ENCODE measurements at regions not wholly inside any gene's neighbourhood (a gene's known extent, or its start where the extent isn't known, plus 50 kb on each side); places are given as distances from the start of the nearest gene placed in this dataset.

GRCh38 chr3:67076607-67077006 lies 78.5 kb downstream of the KBTBD8 start:
- Histone ChIP-seq H3K27ac (no peak overlapping the region), H3K36me3 (no peaks in the 10 kb centered on the region), H3K27me3 (no peaks in the 10 kb centered on the region), H3K4me1 (no peaks in the 10 kb centered on the region), H3K9me3 (peaks cover 0 to 7% (median 0%) of the 10 kb centered on the region in 11 donors), H3K4me3 (no peak overlapping the region)
- WGBS, 2 donors: 54 to 67% methylated on average over 2 of the region's 2 CpGs
- intact Hi-C loops (cut with DNase I): no loop called here
- no peak for TF ChIP-seq CTCF (IDR thresholded peaks at IDR 0.05)
- DNase-seq: no peak
- no peak for ATAC-seq

GRCh38 chr3:67077656-67078055 lies 79.5 kb downstream of the KBTBD8 start:
- ATAC-seq: no peak

DNA sequence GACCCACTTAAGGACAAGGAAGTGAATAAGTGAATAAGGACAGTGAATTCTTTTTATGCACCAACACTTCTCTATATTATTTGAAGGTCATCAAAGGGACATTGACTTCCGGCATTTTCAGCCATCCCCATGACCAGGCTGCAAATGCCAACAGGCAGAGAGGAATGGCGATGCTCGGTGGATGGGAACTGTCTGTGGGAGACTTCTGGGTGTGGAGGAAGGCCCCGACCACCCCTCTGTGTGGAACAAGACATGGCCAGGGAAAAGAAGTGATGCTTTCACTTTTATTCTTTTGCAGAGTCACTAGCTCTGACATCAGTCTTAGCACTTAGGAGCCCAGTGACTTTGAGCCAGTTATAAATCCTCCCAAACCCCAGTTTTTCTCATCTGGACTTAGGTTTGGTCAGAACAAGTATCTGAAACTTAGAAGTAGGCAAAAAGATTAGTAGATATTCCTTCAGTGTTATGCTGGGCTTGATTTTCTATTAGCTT lies 84.5 kb downstream of the KBTBD8 start:
- Histone ChIP-seq H3K4me1 (peaks cover 0 to 15% (median 0%) of the 10 kb centered on the region in 9 donors), H3K9me3 (peaks cover 0 to 33% (median 0%) of the 10 kb centered on the region in 11 donors), H3K36me3 (no peaks in the 10 kb centered on the region), H3K27me3 (no peaks in the 10 kb centered on the region), H3K27ac (peak overlapping the region in 1 of 10 donors; percentile 2), H3K4me3 (no peak overlapping the region)
- intact Hi-C loops (cut with DNase I): no loop called here
- WGBS, 2 donors: 85 to 95% methylated on average over 4 of the region's 4 CpGs
- no peak for TF ChIP-seq CTCF (IDR thresholded peaks at IDR 0.05)
- DNase-seq (no peak), ATAC-seq (no peak)

More at GRCh38 chr3:67077656-67078055, 79.5 kb downstream of the KBTBD8 start:
- intact Hi-C loops (cut with DNase I): no loop called here
- Histone ChIP-seq H3K4me1 (peaks cover 0 to 2% (median 0%) of the 10 kb centered on the region in 9 donors), H3K27ac (no peak overlapping the region), H3K9me3 (peaks cover 0 to 5% (median 0%) of the 10 kb centered on the region in 11 donors), H3K36me3 (no peaks in the 10 kb centered on the region), H3K4me3 (no peak overlapping the region), H3K27me3 (no peaks in the 10 kb centered on the region)
- no peak for TF ChIP-seq CTCF (IDR thresholded peaks at IDR 0.05)
- no peak for DNase-seq

DNA sequence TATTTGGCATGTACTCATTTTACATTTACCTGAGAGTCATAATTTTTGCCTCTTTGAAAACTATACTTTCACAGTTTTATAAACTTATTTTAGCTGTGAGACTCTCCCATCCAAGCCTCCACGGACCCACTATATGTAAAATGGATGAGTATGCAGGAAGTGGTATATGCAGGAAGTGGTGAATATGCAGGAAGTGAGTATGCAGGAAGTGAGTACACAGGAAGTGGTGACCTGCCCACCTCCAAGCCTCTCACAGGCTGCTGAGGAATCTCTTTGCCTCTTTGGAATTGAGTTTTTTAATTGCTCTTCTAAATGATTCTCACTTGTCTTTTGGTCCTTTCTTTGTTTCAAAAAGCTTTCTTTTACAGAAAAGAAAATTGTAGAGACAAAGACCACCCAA lies 85.2 kb downstream of the KBTBD8 start:
- intact Hi-C loops (cut with DNase I): no loop called here
- no peaks in the 10 kb centered on the region for H3K27me3 ChIP-seq
- TF ChIP-seq CTCF (IDR thresholded peaks at IDR 0.05): no peak
- peak overlapping the region in 1 of 10 donors; percentile 32 for H3K27ac ChIP-seq
- H3K4me3 ChIP-seq: no peak overlapping the region
- 18 to 48% methylated on average over 1 of the region's 1 CpG for WGBS, 2 donors
- ATAC-seq (no peak), DNase-seq (no peak)
- H3K4me1 ChIP-seq: peaks cover 0 to 15% (median 0%) of the 10 kb centered on the region in 9 donors
- peaks cover 0 to 39% (median 0%) of the 10 kb centered on the region in 11 donors for H3K9me3 ChIP-seq
- H3K36me3 ChIP-seq: no peaks in the 10 kb centered on the region

Data from heart right ventricle (tissue), 16 donors.